WERI-Rb-1 (cell line): ENCODE measurements at regions not wholly inside any gene's neighbourhood (a gene's known extent, or its start where the extent isn't known, plus 50 kb on each side); places are given as distances from the start of the nearest gene placed in this dataset.

ENCODE experiments used
- DNase-seq: peaks from one replicate; pipeline ENCODE4 v3.0.0-alpha.2; 2020
- H3K27ac ChIP-seq: fragments of 250-450 bp; sonication (Bioruptor Pico); 2 replicates; pipeline ENCODE4 v1.5.1; 2020; ENCODE audit warnings: mild to moderate bottlenecking, moderate library complexity
- H3K27me3 ChIP-seq: fragments of 250-450 bp; sonication (Bioruptor Pico); 2 replicates; pipeline ENCODE4 v1.5.1; 2021; ENCODE audit warnings: mild to moderate bottlenecking, low read depth, moderate library complexity; ENCODE audit not compliant: insufficient read depth, severe bottlenecking
- H3K36me3 ChIP-seq: fragments of 250-450 bp; sonication (Bioruptor Pico); 2 replicates; pipeline ENCODE4 v1.5.1; 2020; ENCODE audit warnings: mild to moderate bottlenecking, moderate library complexity
- H3K4me3 ChIP-seq: 2 replicates; pipeline ENCODE4 v1.5.1; 2011; ENCODE audit warnings: low read depth, mild to moderate bottlenecking, control low read depth, low read length
- H3K9me3 ChIP-seq: fragments of 250-450 bp; sonication (Bioruptor Pico); 2 replicates; pipeline ENCODE4 v1.5.1; 2021; ENCODE audit warnings: mild to moderate bottlenecking, moderate library complexity; ENCODE audit not compliant: severe bottlenecking
- TF ChIP-seq, protein P1 (sequence below): IDR thresholded peaks from 2 replicates; pipeline ENCODE4 v1.5.1; 2011; ENCODE audit warnings: low read depth, mild to moderate bottlenecking, control low read depth, inconsistent platforms, low read length

DNA sequence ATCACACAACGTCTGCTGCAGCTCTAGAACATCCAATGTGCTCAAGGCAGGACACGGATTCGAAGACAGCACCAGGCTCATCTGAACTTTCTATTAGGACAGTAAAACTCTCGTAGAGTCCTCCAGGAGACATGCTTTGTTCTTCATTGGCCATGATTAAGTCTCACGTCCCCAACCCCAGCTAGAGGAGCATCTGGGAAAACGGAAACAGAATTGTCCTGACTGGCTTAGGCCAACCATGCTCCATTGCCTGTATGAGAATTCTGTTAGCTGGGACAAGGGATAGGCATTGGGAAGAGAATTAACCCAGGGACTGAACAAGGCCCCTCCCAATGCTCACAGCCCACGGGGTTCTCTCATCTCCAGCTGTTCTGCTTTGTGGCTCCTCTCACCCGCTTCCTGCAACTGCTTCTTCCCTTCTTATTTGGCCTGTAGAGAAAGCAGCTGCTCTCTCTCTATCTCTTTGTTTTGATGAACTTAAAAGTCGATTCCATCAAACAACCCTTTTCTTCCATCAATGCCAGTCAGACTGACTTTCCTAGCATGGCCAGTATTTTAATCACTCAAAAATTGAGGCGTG is 75.6 kb downstream of the C1QL2 start:
- H3K36me3 ChIP-seq, result no peaks in the 10 kb centered on the region
- DNase-seq, result no peak
- no peak overlapping the region for H3K4me3 ChIP-seq

DNA sequence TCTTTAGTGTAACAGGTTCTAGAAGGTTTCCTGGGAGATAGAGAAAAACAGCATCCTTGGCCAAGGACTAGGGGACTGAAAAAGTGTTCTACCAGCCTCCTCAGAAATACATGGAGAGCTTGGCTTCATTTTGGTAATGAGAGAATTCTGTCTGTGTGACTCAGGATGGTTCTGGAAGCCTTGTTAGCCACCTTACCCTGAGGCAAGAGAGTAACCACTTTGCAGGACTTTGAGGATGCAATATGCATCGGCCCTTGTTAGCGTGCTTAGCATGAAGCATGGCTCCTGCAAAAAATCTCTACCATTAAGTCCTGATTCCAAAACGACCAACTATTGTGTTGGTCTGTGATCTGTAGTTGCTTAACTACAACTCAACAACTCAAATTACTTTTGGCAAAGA is 79.8 kb downstream of the C1QL2 start:
- Histone ChIP-seq H3K27me3 (no peaks in the 10 kb centered on the region), H3K36me3 (no peaks in the 10 kb centered on the region), H3K27ac (no peak overlapping the region), H3K9me3 (no peaks in the 10 kb centered on the region), H3K4me3 (no peak overlapping the region)
- TF ChIP-seq, protein P1, sequence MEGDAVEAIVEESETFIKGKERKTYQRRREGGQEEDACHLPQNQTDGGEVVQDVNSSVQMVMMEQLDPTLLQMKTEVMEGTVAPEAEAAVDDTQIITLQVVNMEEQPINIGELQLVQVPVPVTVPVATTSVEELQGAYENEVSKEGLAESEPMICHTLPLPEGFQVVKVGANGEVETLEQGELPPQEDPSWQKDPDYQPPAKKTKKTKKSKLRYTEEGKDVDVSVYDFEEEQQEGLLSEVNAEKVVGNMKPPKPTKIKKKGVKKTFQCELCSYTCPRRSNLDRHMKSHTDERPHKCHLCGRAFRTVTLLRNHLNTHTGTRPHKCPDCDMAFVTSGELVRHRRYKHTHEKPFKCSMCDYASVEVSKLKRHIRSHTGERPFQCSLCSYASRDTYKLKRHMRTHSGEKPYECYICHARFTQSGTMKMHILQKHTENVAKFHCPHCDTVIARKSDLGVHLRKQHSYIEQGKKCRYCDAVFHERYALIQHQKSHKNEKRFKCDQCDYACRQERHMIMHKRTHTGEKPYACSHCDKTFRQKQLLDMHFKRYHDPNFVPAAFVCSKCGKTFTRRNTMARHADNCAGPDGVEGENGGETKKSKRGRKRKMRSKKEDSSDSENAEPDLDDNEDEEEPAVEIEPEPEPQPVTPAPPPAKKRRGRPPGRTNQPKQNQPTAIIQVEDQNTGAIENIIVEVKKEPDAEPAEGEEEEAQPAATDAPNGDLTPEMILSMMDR, result no peak
- DNase-seq, result no peak

More for the DNA sequence above, 75.6 kb downstream of the C1QL2 start:
- no peaks in the 10 kb centered on the region for H3K9me3 ChIP-seq
- H3K27me3 ChIP-seq, result no peaks in the 10 kb centered on the region
- H3K27ac ChIP-seq, result no peak overlapping the region
- TF ChIP-seq, protein P1, result no peak

DNA sequence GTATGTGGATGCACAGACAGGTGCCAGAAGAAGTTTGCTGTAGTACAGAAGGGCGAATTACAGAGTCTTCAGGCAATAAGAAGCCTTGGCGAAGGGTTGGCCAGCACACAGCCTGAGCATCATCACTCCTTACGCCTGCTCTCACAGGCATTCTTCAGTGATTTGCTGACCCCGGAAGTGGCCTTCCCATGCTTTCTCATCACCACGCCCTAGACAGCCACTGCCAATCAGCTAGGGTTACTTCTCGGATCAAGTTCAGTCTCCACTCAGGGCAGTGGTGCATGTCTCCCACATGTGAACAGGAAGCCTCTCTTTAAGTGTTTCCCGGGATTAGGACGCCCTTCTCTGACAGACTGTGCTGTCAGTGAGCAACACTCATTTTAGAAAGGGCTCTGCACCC is 81.8 kb downstream of the C1QL2 start:
- H3K4me3 ChIP-seq, result no peak overlapping the region
- TF ChIP-seq, protein P1, result no peak
- no peaks in the 10 kb centered on the region for H3K9me3 ChIP-seq
- no peak for DNase-seq
- no peaks in the 10 kb centered on the region for H3K27me3 ChIP-seq
- no peak overlapping the region for H3K27ac ChIP-seq
- no peaks in the 10 kb centered on the region for H3K36me3 ChIP-seq

DNA sequence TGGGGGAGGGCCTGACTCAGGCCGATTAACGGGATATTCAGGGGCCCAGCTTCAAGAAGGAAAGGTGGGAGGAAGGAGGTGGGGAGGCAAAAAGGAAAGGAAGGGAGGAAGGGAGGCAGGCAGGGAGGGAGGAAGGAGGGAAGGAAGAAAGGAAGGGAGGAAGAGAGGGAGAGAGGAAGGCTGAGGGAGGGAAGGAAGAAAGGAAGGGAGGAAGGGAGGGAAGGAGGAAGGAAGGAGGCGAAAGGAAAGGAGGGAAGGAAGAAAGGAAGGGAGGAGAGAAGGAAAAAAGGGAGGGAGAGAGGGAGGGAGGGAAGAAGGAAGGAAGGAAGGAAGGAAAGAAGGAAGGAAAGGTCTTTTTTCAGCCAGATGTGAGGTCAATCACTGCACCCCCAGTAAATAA is 85.3 kb downstream of the C1QL2 start:
- H3K27me3 ChIP-seq, result no peaks in the 10 kb centered on the region
- no peak overlapping the region for H3K4me3 ChIP-seq
- DNase-seq, result no peak
- H3K27ac ChIP-seq, result no peak overlapping the region
- H3K36me3 ChIP-seq, result no peaks in the 10 kb centered on the region
- no peaks in the 10 kb centered on the region for H3K9me3 ChIP-seq
- TF ChIP-seq, protein P1, result no peak

DNA sequence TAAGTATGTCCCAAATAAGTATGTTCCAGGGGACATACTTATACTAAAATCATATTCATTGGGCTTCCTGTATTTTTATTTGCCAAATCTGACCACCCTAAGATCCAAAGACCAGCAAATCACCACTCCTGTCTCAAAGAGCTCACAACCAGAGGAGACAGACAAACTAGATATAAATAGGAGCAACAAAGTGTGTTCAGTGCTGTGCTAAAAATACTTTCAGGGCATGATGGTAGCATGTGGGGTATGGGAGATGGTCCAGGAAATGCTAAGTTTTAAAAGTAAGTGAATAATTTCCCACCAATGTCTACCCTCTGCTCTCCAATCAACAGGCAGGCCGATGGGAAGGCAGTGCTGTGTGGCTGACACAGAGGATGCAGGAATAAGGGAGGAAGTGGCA is 87.1 kb downstream of the C1QL2 start:
- no peaks in the 10 kb centered on the region for H3K27me3 ChIP-seq
- no peak for DNase-seq
- H3K4me3 ChIP-seq, result no peak overlapping the region
- no peak overlapping the region for H3K27ac ChIP-seq
- no peaks in the 10 kb centered on the region for H3K9me3 ChIP-seq
- TF ChIP-seq, protein P1, result no peak
- no peaks in the 10 kb centered on the region for H3K36me3 ChIP-seq

DNA sequence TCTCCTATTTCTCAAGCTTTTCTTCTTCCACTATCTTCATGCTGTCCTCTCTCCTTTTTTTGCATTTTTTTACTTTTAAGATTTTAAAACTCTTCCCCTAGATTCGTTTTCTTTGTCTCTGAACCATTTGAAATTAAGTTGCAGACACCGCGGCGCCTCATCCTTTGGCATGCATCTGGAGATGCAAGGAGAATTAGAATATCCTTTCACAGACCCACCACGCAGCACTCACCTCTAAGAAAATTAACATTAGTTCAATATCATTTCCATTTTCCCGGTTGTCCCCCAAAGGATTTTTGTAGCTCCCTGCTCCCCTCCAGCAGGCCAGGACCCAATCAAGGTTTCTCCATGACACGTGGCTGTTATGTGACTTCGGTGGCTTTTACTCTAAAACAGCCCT is 88.8 kb downstream of the C1QL2 start:
- TF ChIP-seq, protein P1, result no peak

More for the DNA sequence above, 88.8 kb downstream of the C1QL2 start:
- no peak overlapping the region for H3K27ac ChIP-seq
- no peak overlapping the region for H3K4me3 ChIP-seq
- no peaks in the 10 kb centered on the region for H3K27me3 ChIP-seq
- H3K9me3 ChIP-seq, result no peaks in the 10 kb centered on the region
- no peak for DNase-seq
- H3K36me3 ChIP-seq, result no peaks in the 10 kb centered on the region
